CD14-positive monocyte (primary cell): ENCODE measurements at regions not wholly inside any gene's neighbourhood (a gene's known extent, or its start where the extent isn't known, plus 50 kb on each side); places are given as distances from the start of the nearest gene placed in this dataset.

Experiments used
- DNase-seq, 3 donors: peaks; one replicate each; pipeline ENCODE4 v3.0.0-alpha.2; 2011 to 2022
- H2AFZ ChIP-seq: 2 replicates; pipeline ENCODE4 v1.6.0; 2012; ENCODE audit warnings: mild to moderate bottlenecking, low read depth, low read length, inconsistent platforms; ENCODE audit not compliant: insufficient read depth, poor library complexity, severe bottlenecking
- H3K27ac ChIP-seq, 2 donors: 1 replicate in 1 of 2; 2 replicates in 1 of 2; pipeline ENCODE4 v1.5.1; 2012 to 2013; ENCODE audit warnings: low read length in 2 of 2, control low read depth in 1 of 2, inconsistent platforms in 1 of 2, low read depth in 1 of 2, mild to moderate bottlenecking in 1 of 2
- H3K27me3 ChIP-seq, 2 donors: one replicate each; pipeline versions ENCODE4 v1.6.0 to v1.6.1; 2011 to 2013; ENCODE audit warnings: low read length in 2 of 2; ENCODE audit not compliant: control insufficient read depth in 2 of 2, insufficient read depth in 2 of 2
- H3K36me3 ChIP-seq, 2 donors: replicated peaks in 1 of 2; 1 replicate in 1 of 2; 2 replicates in 1 of 2; pipeline versions ENCODE4 v1.5.1 to v1.6.1; 2012 to 2013; ENCODE audit warnings: low read length in 2 of 2, control low read depth in 1 of 2, inconsistent platforms in 1 of 2, mild to moderate bottlenecking in 1 of 2; ENCODE audit not compliant: insufficient read depth in 2 of 2, control insufficient read depth in 1 of 2
- H3K4me1 ChIP-seq, 2 donors: 1 replicate in 1 of 2; 2 replicates in 1 of 2; pipeline versions ENCODE4 v1.5.1 to v1.6.1; 2012 to 2013; ENCODE audit warnings: low read length in 2 of 2, control low read depth in 1 of 2, inconsistent platforms in 1 of 2, mild to moderate bottlenecking in 1 of 2, moderate library complexity in 1 of 2; ENCODE audit not compliant: insufficient read depth in 2 of 2, control insufficient read depth in 1 of 2
- H3K4me2 ChIP-seq: replicated peaks from 2 replicates; pipeline ENCODE3; 2012; ENCODE audit warnings: low read length, moderate library complexity, mild to moderate bottlenecking; ENCODE audit not compliant: poor library complexity, severe bottlenecking; ENCODE audit errors: extremely low read depth
- H3K4me3 ChIP-seq, 3 experiments: fragments of 200-600 bp in 1 of 3; sonication (generic) in 1 of 3; replicated peaks in 1 of 3; 1 replicate in 2 of 3; 2 replicates in 1 of 3; pipeline ENCODE4 v1.5.1; 2011 to 2013; ENCODE audit warnings: low read length in 3 of 3, mild to moderate bottlenecking in 3 of 3, control low read depth in 2 of 3, low read depth in 2 of 3, inconsistent platforms in 1 of 3, moderate library complexity in 1 of 3
- H3K79me2 ChIP-seq: 2 replicates; pipeline ENCODE4 v1.6.0; 2012; ENCODE audit warnings: mild to moderate bottlenecking, control low read depth, inconsistent platforms, low read length, moderate library complexity; ENCODE audit not compliant: insufficient read depth
- H3K9ac ChIP-seq: 2 replicates; pipeline ENCODE4 v1.6.0; 2017; ENCODE audit warnings: low read length, mild to moderate bottlenecking; ENCODE audit not compliant: insufficient read depth, poor library complexity, severe bottlenecking
- H3K9me3 ChIP-seq, 2 donors: replicated peaks in 1 of 2; 1 replicate in 1 of 2; 2 replicates in 1 of 2; pipeline versions ENCODE4 v1.5.1 to v1.6.1; 2012 to 2013; ENCODE audit warnings: low read length in 2 of 2, control low read depth in 1 of 2; ENCODE audit not compliant: control insufficient read depth in 1 of 2, insufficient read depth in 1 of 2
- H4K20me1 ChIP-seq: 2 replicates; pipeline ENCODE4 v1.6.0; 2012; ENCODE audit warnings: mild to moderate bottlenecking, low read length, control low read depth, moderate library complexity; ENCODE audit not compliant: insufficient read depth
- H3K27ac Mint-ChIP-seq, 7 donors: one replicate each; pipeline ENCODE4 v1.8.0; 2020; ENCODE audit warnings: mild to moderate bottlenecking in 7 of 7, mixed read lengths in 7 of 7, moderate library complexity in 6 of 7, inconsistent platforms in 2 of 7
- H3K27me3 Mint-ChIP-seq, 3 donors: one replicate each; pipeline ENCODE4 v1.8.0; 2021 to 2022; ENCODE audit warnings: low read depth in 3 of 3, mild to moderate bottlenecking in 3 of 3, mixed read lengths in 3 of 3, moderate library complexity in 3 of 3, inconsistent platforms in 1 of 3
- H3K36me3 Mint-ChIP-seq, 2 donors: one replicate each; pipeline ENCODE4 v1.8.0; 2020; ENCODE audit warnings: mixed read lengths in 2 of 2, inconsistent platforms in 1 of 2, mild to moderate bottlenecking in 1 of 2
- H3K4me1 Mint-ChIP-seq: one replicate; pipeline ENCODE4 v1.8.0; 2020; ENCODE audit warnings: mild to moderate bottlenecking, mixed read lengths
- H3K4me3 Mint-ChIP-seq, 2 donors: one replicate each; pipeline ENCODE4 v1.8.0; 2020; ENCODE audit warnings: mild to moderate bottlenecking in 2 of 2, mixed read lengths in 2 of 2, moderate library complexity in 1 of 2
- H3K9me3 Mint-ChIP-seq, 7 donors: one replicate each; pipeline ENCODE4 v1.8.0; 2020 to 2022; ENCODE audit warnings: mixed read lengths in 7 of 7, mild to moderate bottlenecking in 6 of 7, moderate library complexity in 6 of 7, inconsistent platforms in 2 of 7
- CTCF ChIP-seq: fragments of 200-600 bp; IDR thresholded peaks from one replicate; pipeline ENCODE4 v1.8.0; 2022; ENCODE audit warnings: antibody characterized with exemption, mild to moderate bottlenecking
- WGBS: methylation state at CpG from one replicate; pipeline ENCODE4 v1.1.5; 2013; ENCODE audit warnings: missing lambda C conversion rate; ENCODE audit not compliant: insufficient coverage; 5-methylcytosine and 5-hydroxymethylcytosine counted together
- intact Hi-C, 2 donors: fragments of 100-400 bp; cut with micrococcal nuclease; formaldehyde crosslinking; loops; one replicate each; pipeline versions ENCODE4 v1.15.0 to v1.15.1; 2023

- H3K4me3 Mint-ChIP-seq, result no peak overlapping the region
These were observed 118.5 kb upstream of the SLC25A36 start for GRCh38 chr3:140823106-140823505.

GRCh38 chr3:140827894-140828293 is 113.7 kb upstream of the SLC25A36 start:
- no peaks in the 10 kb centered on the region for H3K27me3 Mint-ChIP-seq
- peak overlapping the region in 2 of 7 donors; percentile 7 to 63 for H3K27ac Mint-ChIP-seq
- H3K9me3 Mint-ChIP-seq, result peaks cover 0 to 1% (median 0%) of the 10 kb centered on the region in 7 donors
- Histone ChIP-seq H2AFZ (no peak overlapping the region), H3K4me3 (no peak overlapping the region), H3K79me2 (no peaks in the 10 kb centered on the region), H3K27ac (no peak overlapping the region), H3K27me3 (no peaks in the 10 kb centered on the region), H3K9me3 (no peaks in the 10 kb centered on the region), H3K36me3 (no peaks in the 10 kb centered on the region), H3K4me1 (peaks cover 0 to 22% of the 10 kb centered on the region in 2 donors), H3K4me2 (no peak overlapping the region), H4K20me1 (no peaks in the 10 kb centered on the region), H3K9ac (no peak overlapping the region)
- no peak overlapping the region for H3K4me3 Mint-ChIP-seq
- intact Hi-C loops, result no loop called here
- peaks cover 31% of the 10 kb centered on the region for H3K4me1 Mint-ChIP-seq
- no peaks in the 10 kb centered on the region for H3K36me3 Mint-ChIP-seq
- WGBS, result 33% methylated on average over 1 of the region's 1 CpG
- DNase-seq, result no peak
- no peak for TF ChIP-seq CTCF

More at GRCh38 chr3:140823106-140823505, 118.5 kb upstream of the SLC25A36 start:
- 83% methylated on average over 1 of the region's 1 CpG for WGBS
- peaks cover 0 to 3% (median 0%) of the 10 kb centered on the region in 7 donors for H3K9me3 Mint-ChIP-seq
- Histone ChIP-seq H3K9ac (no peak overlapping the region), H3K4me2 (no peak overlapping the region), H3K4me3 (no peak overlapping the region), H4K20me1 (no peaks in the 10 kb centered on the region), H3K79me2 (no peaks in the 10 kb centered on the region), H3K36me3 (no peaks in the 10 kb centered on the region), H3K27ac (no peak overlapping the region), H2AFZ (no peak overlapping the region), H3K4me1 (peaks cover 0 to 9% of the 10 kb centered on the region in 2 donors), H3K27me3 (no peaks in the 10 kb centered on the region), H3K9me3 (no peaks in the 10 kb centered on the region)
- no peaks in the 10 kb centered on the region for H3K27me3 Mint-ChIP-seq
- DNase-seq, result no peak
- TF ChIP-seq CTCF, result no peak
- H3K4me1 Mint-ChIP-seq, result peaks cover 14% of the 10 kb centered on the region
- intact Hi-C loops, result no loop called here
- peak overlapping the region in 2 of 7 donors; percentile 9 to 14 for H3K27ac Mint-ChIP-seq
- H3K36me3 Mint-ChIP-seq, result no peaks in the 10 kb centered on the region
